ENCODE measurements at regions not wholly inside any gene's neighbourhood (a gene's known extent, or its start where the extent isn't known, plus 50 kb on each side); places are given as distances from the start of the nearest gene placed in this dataset.

DNA sequence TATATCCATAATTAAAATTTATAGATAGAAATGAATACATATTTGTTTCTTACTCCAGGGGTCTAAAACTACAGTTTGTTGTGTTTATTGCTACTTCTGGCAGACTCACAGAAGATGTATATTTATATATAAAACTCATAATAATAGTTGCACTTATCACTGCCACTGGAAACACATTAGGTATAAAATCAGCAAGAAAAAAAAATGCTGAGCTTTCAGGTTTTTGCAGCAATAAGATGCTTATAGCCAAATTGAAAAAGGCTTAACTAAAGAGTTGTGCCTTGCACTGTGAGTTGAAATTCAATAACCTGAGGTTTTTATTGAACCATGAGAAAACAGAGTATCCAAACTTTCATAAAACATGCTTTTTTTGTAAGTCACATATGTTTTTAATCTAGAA is 623.9 kb upstream of the CRIM1 start:
- TF ChIP-seq, protein P1, sequence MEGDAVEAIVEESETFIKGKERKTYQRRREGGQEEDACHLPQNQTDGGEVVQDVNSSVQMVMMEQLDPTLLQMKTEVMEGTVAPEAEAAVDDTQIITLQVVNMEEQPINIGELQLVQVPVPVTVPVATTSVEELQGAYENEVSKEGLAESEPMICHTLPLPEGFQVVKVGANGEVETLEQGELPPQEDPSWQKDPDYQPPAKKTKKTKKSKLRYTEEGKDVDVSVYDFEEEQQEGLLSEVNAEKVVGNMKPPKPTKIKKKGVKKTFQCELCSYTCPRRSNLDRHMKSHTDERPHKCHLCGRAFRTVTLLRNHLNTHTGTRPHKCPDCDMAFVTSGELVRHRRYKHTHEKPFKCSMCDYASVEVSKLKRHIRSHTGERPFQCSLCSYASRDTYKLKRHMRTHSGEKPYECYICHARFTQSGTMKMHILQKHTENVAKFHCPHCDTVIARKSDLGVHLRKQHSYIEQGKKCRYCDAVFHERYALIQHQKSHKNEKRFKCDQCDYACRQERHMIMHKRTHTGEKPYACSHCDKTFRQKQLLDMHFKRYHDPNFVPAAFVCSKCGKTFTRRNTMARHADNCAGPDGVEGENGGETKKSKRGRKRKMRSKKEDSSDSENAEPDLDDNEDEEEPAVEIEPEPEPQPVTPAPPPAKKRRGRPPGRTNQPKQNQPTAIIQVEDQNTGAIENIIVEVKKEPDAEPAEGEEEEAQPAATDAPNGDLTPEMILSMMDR (IDR thresholded peaks at IDR 0.05): no peak
- TF ChIP-seq POLR2A (IDR thresholded peaks at IDR 0.05): no peak
